GM19035 (cell line): ENCODE measurements at regions not wholly inside any gene's neighbourhood (a gene's known extent, or its start where the extent isn't known, plus 50 kb on each side); places are given as distances from the start of the nearest gene placed in this dataset.
"Not testable (repeated sequence)": the region's sequence is repeated elsewhere in the genome, so short reads cannot be mapped to it uniquely, and the experiment has no call there.

Experiments used
- ATAC-seq: cut with Tn5 transposase; IDR thresholded peaks from one replicate; pipeline ENCODE4 v1.9.1; 2021; ENCODE audit not compliant: unreplicated experiment

- no peak for ATAC-seq
Observed at GRCh38 chr9:7739595-7739994, 60.0 kb downstream of the DMAC1 start.

GRCh38 chr9:7735311-7735710 is 64.3 kb downstream of the DMAC1 start:
- no peak for ATAC-seq

GRCh38 chr9:7730164-7730445 is 69.5 kb downstream of the DMAC1 start:
- ATAC-seq, result no peak

GRCh38 chr9:7729371-7730163 is 70.0 kb downstream of the DMAC1 start:
- no peak for ATAC-seq

GRCh38 chr9:7721291-7721690 is 78.3 kb downstream of the DMAC1 start:
- ATAC-seq, result no peak

- ATAC-seq, result not testable (repeated sequence)
Observed at GRCh38 chr9:7713088-7713487, 86.5 kb downstream of the DMAC1 start.

GRCh38 chr9:7710686-7711085 is 88.9 kb downstream of the DMAC1 start:
- no peak for ATAC-seq

GRCh38 chr9:7707934-7708333 is 91.6 kb downstream of the DMAC1 start:
- no peak for ATAC-seq

- ATAC-seq, result no peak
Observed at GRCh38 chr9:7704543-7704942, 95.0 kb downstream of the DMAC1 start.

- ATAC-seq, result no peak
Observed at GRCh38 chr9:7691909-7692308, 107.7 kb downstream of the DMAC1 start.

GRCh38 chr9:7690014-7690413 is 109.6 kb downstream of the DMAC1 start:
- ATAC-seq, result no peak

- ATAC-seq, result no peak
Observed at GRCh38 chr9:7688626-7689025, 111.0 kb downstream of the DMAC1 start.

- ATAC-seq, result no peak
Observed at GRCh38 chr9:7676609-7677156, 122.9 kb downstream of the DMAC1 start.

GRCh38 chr9:7671847-7672246 is 127.7 kb downstream of the DMAC1 start:
- ATAC-seq, result no peak

- no peak for ATAC-seq
Observed at GRCh38 chr9:7668541-7668940, 131.0 kb downstream of the DMAC1 start.

GRCh38 chr9:7665874-7666273 is 133.7 kb downstream of the DMAC1 start:
- ATAC-seq, result no peak

GRCh38 chr9:7659766-7660165 is 139.8 kb downstream of the DMAC1 start:
- ATAC-seq, result no peak

- ATAC-seq, result no peak
Observed at GRCh38 chr9:7656636-7657035, 142.9 kb downstream of the DMAC1 start.

- ATAC-seq, result no peak
Observed at GRCh38 chr9:7653262-7653661, 146.3 kb downstream of the DMAC1 start.

GRCh38 chr9:7640231-7640630 is 159.3 kb downstream of the DMAC1 start:
- ATAC-seq, result no peak

- ATAC-seq, result no peak
Observed at GRCh38 chr9:7639471-7639870, 160.1 kb downstream of the DMAC1 start.

GRCh38 chr9:7636838-7637467 is 162.6 kb downstream of the DMAC1 start:
- ATAC-seq, result no peak

GRCh38 chr9:7636309-7636708 is 163.3 kb downstream of the DMAC1 start:
- ATAC-seq, result no peak
